Ishikawa (cell line): ENCODE measurements at regions not wholly inside any gene's neighbourhood (a gene's known extent, or its start where the extent isn't known, plus 50 kb on each side); places are given as distances from the start of the nearest gene placed in this dataset.

Source experiments
- CEBPB ChIP-seq: IDR thresholded peaks from 2 replicates; pipeline ENCODE4 v1.6.1; 2012
- CREB1 ChIP-seq: IDR thresholded peaks from 2 replicates; pipeline ENCODE4 v1.6.1; 2012; ENCODE audit warnings: low read depth
- EGR1 ChIP-seq: IDR thresholded peaks from 2 replicates; pipeline ENCODE4 v1.6.1; 2012
- EP300 ChIP-seq: IDR thresholded peaks from 2 replicates; pipeline ENCODE4 v1.6.1; 2012; ENCODE audit warnings: borderline replicate concordance
- FOXM1 ChIP-seq: IDR thresholded peaks from 2 replicates; pipeline ENCODE4 v1.6.1; 2012; ENCODE audit warnings: low read depth, borderline replicate concordance
- MAX ChIP-seq: IDR thresholded peaks from 2 replicates; pipeline ENCODE4 v1.6.1; 2012
- NFIC ChIP-seq: IDR thresholded peaks from 2 replicates; pipeline ENCODE4 v1.6.1; 2012
- RAD21 ChIP-seq: IDR thresholded peaks from 2 replicates; pipeline ENCODE4 v1.6.1; 2012; ENCODE audit warnings: low read depth
- TAF1 ChIP-seq: IDR thresholded peaks from 2 replicates; pipeline ENCODE4 v1.6.1; 2012; ENCODE audit warnings: low read depth, mild to moderate bottlenecking
- TCF12 ChIP-seq: IDR thresholded peaks from 2 replicates; pipeline ENCODE4 v1.6.1; 2012; ENCODE audit warnings: low read depth
- TEAD4 ChIP-seq: IDR thresholded peaks from 2 replicates; pipeline ENCODE4 v1.6.1; 2012
- YY1 ChIP-seq: IDR thresholded peaks from 2 replicates; pipeline ENCODE4 v1.6.1; 2012; ENCODE audit warnings: low read depth
- ZBTB7A ChIP-seq: IDR thresholded peaks from 2 replicates; pipeline ENCODE4 v1.6.1; 2012; ENCODE audit warnings: low read depth
- TF ChIP-seq, protein P1 (sequence below): IDR thresholded peaks from 2 replicates; pipeline ENCODE4 v1.6.1; 2012; ENCODE audit warnings: low read depth, mild to moderate bottlenecking
- TF ChIP-seq, protein P2 (sequence below): IDR thresholded peaks from 2 replicates; pipeline ENCODE4 v1.6.1; 2012

- peak; percentile 95 for TF ChIP-seq CEBPB
Observed at GRCh38 chr10:125404902-125405301, 244.5 kb upstream of the CTBP2 start.

DNA sequence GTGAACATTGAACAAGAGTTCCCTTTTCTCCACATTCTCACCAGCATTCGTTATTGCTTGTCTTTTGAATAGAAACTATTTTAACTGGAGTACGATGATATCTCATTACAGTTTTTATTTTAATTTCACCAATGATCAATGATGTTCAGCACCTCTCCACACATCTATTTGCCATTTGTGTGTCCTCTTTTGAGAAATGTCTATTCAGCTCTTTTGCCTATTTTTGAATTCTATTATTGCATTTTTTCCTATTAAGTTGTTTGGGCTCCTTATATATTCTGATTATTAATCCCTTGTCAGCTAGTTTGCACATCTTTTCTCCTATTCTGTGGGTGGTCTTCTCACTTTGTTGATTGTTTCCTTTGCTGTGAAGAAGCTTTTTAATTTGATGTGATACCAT, 241.1 kb upstream of the CTBP2 start:
- no peak for TF ChIP-seq YY1
- no peak for TF ChIP-seq EGR1
- no peak for TF ChIP-seq EP300

DNA sequence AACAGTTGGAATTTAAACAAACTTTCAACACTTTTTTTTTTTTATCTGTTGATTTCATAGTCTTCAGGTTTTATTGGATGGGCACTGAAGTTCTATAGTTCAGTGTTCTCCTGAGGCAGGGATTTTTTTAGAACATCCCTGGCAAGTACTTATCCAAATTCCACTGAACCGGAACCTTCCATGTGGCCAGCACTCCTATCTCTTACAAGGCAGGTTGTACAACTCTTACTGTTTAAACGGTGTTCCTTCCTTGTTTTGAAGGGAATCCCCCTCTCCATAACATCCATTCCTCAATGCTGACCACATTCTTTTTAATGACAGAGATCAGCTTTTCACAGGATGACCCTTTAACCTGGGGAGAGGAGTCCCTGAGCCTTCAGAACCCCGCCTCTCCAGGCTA, 238.9 kb upstream of the CTBP2 start:
- TF ChIP-seq YY1 (no peak), FOXM1 (no peak), TCF12 (no peak), RAD21 (no peak), NFIC (no peak), EGR1 (no peak), CREB1 (no peak), TAF1 (no peak), CEBPB (no peak), ZBTB7A (no peak), MAX (no peak)
- TF ChIP-seq, protein P1, sequence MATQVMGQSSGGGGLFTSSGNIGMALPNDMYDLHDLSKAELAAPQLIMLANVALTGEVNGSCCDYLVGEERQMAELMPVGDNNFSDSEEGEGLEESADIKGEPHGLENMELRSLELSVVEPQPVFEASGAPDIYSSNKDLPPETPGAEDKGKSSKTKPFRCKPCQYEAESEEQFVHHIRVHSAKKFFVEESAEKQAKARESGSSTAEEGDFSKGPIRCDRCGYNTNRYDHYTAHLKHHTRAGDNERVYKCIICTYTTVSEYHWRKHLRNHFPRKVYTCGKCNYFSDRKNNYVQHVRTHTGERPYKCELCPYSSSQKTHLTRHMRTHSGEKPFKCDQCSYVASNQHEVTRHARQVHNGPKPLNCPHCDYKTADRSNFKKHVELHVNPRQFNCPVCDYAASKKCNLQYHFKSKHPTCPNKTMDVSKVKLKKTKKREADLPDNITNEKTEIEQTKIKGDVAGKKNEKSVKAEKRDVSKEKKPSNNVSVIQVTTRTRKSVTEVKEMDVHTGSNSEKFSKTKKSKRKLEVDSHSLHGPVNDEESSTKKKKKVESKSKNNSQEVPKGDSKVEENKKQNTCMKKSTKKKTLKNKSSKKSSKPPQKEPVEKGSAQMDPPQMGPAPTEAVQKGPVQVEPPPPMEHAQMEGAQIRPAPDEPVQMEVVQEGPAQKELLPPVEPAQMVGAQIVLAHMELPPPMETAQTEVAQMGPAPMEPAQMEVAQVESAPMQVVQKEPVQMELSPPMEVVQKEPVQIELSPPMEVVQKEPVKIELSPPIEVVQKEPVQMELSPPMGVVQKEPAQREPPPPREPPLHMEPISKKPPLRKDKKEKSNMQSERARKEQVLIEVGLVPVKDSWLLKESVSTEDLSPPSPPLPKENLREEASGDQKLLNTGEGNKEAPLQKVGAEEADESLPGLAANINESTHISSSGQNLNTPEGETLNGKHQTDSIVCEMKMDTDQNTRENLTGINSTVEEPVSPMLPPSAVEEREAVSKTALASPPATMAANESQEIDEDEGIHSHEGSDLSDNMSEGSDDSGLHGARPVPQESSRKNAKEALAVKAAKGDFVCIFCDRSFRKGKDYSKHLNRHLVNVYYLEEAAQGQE: no peak
- TF ChIP-seq, protein P2, sequence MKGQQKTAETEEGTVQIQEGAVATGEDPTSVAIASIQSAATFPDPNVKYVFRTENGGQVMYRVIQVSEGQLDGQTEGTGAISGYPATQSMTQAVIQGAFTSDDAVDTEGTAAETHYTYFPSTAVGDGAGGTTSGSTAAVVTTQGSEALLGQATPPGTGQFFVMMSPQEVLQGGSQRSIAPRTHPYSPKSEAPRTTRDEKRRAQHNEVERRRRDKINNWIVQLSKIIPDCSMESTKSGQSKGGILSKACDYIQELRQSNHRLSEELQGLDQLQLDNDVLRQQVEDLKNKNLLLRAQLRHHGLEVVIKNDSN: no peak

GRCh38 chr10:125398270-125398669, 237.9 kb upstream of the CTBP2 start:
- TF ChIP-seq RAD21 (no peak), CREB1 (no peak), ZBTB7A (no peak), TCF12 (no peak), TAF1 (no peak), FOXM1 (no peak), CEBPB (no peak), EGR1 (no peak), MAX (no peak), TEAD4 (no peak), EP300 (no peak), NFIC (no peak), YY1 (no peak)
- TF ChIP-seq, protein P2: no peak
- TF ChIP-seq, protein P1: no peak

- no peak for TF ChIP-seq CEBPB
- no peak for TF ChIP-seq EP300
- TF ChIP-seq TAF1: no peak
- TF ChIP-seq EGR1: no peak
- TF ChIP-seq FOXM1: no peak
- TF ChIP-seq YY1: no peak
- TF ChIP-seq MAX: no peak
- no peak for TF ChIP-seq TEAD4
- no peak for TF ChIP-seq CREB1
- TF ChIP-seq TCF12: no peak
- TF ChIP-seq NFIC: no peak
- TF ChIP-seq, protein P2: no peak
- no peak for TF ChIP-seq RAD21
- no peak for TF ChIP-seq ZBTB7A
- TF ChIP-seq, protein P1: no peak
Observed at GRCh38 chr10:125397608-125398007, 237.2 kb upstream of the CTBP2 start.
